ENCODE measurements at regions not wholly inside any gene's neighbourhood (a gene's known extent, or its start where the extent isn't known, plus 50 kb on each side); places are given as distances from the start of the nearest gene placed in this dataset.
"Not testable (repeated sequence)": the region's sequence is repeated elsewhere in the genome, so short reads cannot be mapped to it uniquely, and the experiment has no call there.

- H3K9me3 ChIP-seq; H3K4me3 ChIP-seq; intact Hi-C loops (cut with DNase I; ENCODE audit: low total_unique reads); H3K36me3 ChIP-seq; H3K4me1 ChIP-seq; H3K27ac ChIP-seq; H3K27me3 ChIP-seq; DNase-seq: not testable (repeated sequence)
These were observed 161.5 kb upstream of the PRSS12 start for GRCh38 chr4:118514332-118514731.

DNA sequence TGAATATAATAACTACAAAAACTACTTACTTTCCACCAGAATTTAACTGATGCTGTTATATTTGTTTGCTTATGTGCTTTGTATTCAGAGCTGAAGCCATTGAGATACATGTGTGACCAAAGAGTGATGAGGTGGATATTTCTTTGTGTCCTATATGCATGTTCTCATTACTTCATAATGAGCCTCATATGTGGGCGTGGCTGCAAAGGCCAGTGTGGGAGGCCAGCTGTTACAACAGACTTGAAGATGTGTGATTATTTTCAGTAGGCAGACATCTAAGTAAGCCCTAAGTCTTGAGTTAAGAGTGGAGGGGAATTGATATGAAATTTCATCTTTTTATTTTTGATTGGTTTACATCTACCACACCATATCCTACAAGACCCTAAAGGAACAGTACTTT, 163.3 kb upstream of the PRSS12 start:
- H3K4me1 ChIP-seq; intact Hi-C loops (cut with DNase I; ENCODE audit: low total_unique reads); H3K36me3 ChIP-seq; H3K9me3 ChIP-seq; H3K27ac ChIP-seq; H3K4me3 ChIP-seq; H3K27me3 ChIP-seq; DNase-seq: not testable (repeated sequence)

- H3K27me3 ChIP-seq; H3K4me3 ChIP-seq; H3K9me3 ChIP-seq; DNase-seq; intact Hi-C loops (cut with DNase I; ENCODE audit: low total_unique reads); H3K4me1 ChIP-seq; H3K27ac ChIP-seq; H3K36me3 ChIP-seq: not testable (repeated sequence)
These were observed 155.1 kb upstream of the METTL14 start for GRCh38 chr4:118530107-118530506.

DNA sequence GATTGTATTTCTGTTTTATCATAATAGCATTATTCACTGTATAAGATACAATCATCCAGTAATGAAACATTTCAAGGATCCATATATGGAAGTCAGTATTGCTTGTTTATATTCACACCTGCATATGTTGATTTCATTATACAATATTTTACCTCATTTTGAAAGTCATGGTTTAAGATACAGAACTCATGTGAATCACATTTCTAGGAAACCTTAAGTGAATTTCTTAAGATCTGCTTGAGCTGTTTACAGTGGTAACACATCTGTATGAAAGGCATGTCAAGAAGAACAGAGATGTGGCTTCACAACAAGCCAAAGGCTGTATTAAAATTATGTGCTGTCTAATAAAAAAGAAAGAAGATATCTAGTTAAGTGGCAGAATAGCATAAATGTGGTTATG, 153.2 kb upstream of the METTL14 start:
- H3K9me3 ChIP-seq; intact Hi-C loops (cut with DNase I; ENCODE audit: low total_unique reads); DNase-seq; H3K36me3 ChIP-seq; H3K4me1 ChIP-seq; H3K27me3 ChIP-seq; H3K27ac ChIP-seq; H3K4me3 ChIP-seq: not testable (repeated sequence)

- H3K27ac ChIP-seq; intact Hi-C loops (cut with DNase I; ENCODE audit: low total_unique reads); H3K27me3 ChIP-seq; H3K9me3 ChIP-seq; DNase-seq; H3K36me3 ChIP-seq; H3K4me1 ChIP-seq; H3K4me3 ChIP-seq: not testable (repeated sequence)
These were observed 149.4 kb upstream of the METTL14 start for GRCh38 chr4:118535788-118536187.

DNA sequence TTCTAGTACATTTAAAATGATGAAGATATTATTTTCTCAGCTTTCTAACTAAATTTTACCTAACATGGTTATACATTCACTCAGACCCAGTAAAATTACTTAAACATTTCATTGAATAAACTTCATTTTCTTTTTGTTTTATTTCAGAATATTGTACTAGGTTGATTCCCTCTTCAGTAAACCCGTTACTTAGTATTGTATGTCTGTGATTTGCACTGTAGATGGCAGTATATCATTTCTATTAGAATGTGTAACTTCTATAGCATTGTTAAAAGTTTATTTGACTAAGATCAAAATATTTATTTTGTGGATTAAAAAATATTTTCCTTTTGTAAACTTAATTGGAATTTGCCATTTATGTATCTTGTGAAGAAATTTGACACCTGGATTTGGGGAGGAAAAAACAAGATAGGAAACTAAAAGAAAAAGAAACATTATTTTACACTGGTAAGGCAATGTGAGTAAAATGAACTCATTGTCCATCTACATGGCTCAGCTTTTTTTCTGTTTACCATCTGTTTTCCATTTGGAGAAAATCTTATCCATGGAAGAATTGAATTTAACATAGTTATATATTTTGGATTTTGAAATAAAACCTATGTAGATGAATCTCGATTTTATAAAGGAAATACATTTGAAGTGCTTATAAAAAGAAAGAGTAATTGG, 145.6 kb upstream of the METTL14 start:
- intact Hi-C loops (cut with DNase I; ENCODE audit: low total_unique reads); H3K4me1 ChIP-seq; H3K27me3 ChIP-seq; H3K9me3 ChIP-seq; DNase-seq; H3K4me3 ChIP-seq; H3K36me3 ChIP-seq; H3K27ac ChIP-seq: not testable (repeated sequence)
- TF ChIP-seq CTCF (IDR thresholded peaks at IDR 0.05), result peak; percentile 10 to 14

DNA sequence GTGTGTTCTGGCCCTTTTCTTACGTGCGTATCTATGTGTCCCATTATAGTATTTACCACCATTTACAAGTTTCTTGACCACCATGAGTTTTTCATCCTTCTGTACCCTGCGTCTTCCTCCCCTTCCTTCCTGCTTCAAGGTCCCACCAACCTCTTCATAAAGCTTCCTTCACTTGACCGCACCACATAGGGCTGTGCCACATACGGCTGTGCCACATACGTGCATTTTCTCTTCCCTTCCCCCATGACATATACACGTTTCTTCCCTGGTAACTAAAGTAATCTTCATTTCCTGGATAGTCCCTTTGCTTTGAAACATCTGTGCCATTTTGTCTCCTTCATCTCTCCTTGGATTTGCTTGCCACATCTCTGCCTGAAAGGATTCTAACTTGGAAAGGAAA, 128.6 kb upstream of the METTL14 start:
- H3K27me3 ChIP-seq; intact Hi-C loops (cut with DNase I; ENCODE audit: low total_unique reads); H3K9me3 ChIP-seq; H3K4me1 ChIP-seq; DNase-seq; H3K27ac ChIP-seq; H3K36me3 ChIP-seq; H3K4me3 ChIP-seq: not testable (repeated sequence)

GRCh38 chr4:118557298-118557851, 127.8 kb upstream of the METTL14 start:
- no peak overlapping the region for H3K4me3 ChIP-seq
- DNase-seq, result no peak
- H3K4me1 ChIP-seq, result no peaks in the 10 kb centered on the region
- no peak overlapping the region for H3K27ac ChIP-seq
- no peaks in the 10 kb centered on the region for H3K9me3 ChIP-seq
- no peak for TF ChIP-seq CTCF (IDR thresholded peaks at IDR 0.05)
- intact Hi-C loops (cut with DNase I; ENCODE audit: low total_unique reads), result no loop called here
- H3K36me3 ChIP-seq, result no peaks in the 10 kb centered on the region
- H3K27me3 ChIP-seq, result no peaks in the 10 kb centered on the region

DNA sequence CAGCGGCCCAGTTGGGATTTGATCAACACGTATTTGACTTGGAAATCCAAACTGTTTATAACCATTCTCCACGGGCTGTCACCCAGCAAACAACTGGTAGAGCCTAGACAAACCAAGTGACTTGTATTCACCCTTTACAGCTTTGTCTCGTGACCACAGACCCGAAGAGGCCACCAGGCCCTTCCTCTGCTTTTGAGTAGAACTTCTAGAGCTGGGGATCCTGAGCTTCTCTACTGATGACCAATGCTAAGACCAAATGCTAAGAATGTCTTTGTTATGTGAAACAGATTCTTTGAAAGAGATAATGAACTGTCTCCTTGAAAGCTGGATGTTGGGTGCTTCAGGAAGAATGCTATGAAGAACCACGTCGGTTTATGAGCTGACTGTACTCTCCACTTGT, 127.0 kb upstream of the METTL14 start:
- H3K27ac ChIP-seq; H3K36me3 ChIP-seq; H3K27me3 ChIP-seq; H3K9me3 ChIP-seq; DNase-seq; H3K4me1 ChIP-seq; H3K4me3 ChIP-seq; intact Hi-C loops (cut with DNase I; ENCODE audit: low total_unique reads): not testable (repeated sequence)

- H3K9me3 ChIP-seq; H3K27ac ChIP-seq; H3K27me3 ChIP-seq; intact Hi-C loops (cut with DNase I; ENCODE audit: low total_unique reads); H3K4me3 ChIP-seq; DNase-seq; H3K36me3 ChIP-seq; H3K4me1 ChIP-seq: not testable (repeated sequence)
These were observed 123.6 kb upstream of the METTL14 start for GRCh38 chr4:118561559-118561958.

DNA sequence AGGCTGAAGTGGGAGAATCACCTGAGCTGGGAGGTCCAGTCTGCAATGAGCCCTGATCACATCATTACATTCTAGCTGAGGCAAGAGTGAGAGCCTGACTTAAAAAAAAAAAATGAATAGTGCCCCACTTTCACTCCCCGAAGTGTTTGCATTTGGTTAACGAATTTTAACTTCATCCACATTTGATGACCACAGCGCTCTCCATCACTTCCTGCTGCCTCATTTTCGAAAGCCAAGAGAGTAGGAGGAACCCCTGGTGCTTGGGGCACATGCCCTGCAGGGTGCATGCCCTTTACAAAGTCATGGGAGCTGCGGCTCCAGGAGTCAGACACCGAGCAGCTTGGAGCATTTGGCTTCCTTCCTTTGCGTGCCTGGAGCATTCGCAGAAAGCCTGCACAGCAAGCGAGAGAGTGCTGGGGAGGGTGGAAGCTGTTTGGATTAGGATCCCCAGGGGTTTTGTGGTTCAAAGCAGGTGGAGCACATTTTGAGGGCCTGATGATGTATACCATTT, 119.1 kb upstream of the METTL14 start:
- H3K27me3 ChIP-seq; H3K4me3 ChIP-seq; H3K9me3 ChIP-seq; H3K36me3 ChIP-seq; intact Hi-C loops (cut with DNase I; ENCODE audit: low total_unique reads); DNase-seq; H3K27ac ChIP-seq; H3K4me1 ChIP-seq: not testable (repeated sequence)

GRCh38 chr4:118572991-118573390, 112.2 kb upstream of the METTL14 start:
- H3K27me3 ChIP-seq; H3K27ac ChIP-seq; intact Hi-C loops (cut with DNase I; ENCODE audit: low total_unique reads); H3K36me3 ChIP-seq; H3K4me3 ChIP-seq; H3K9me3 ChIP-seq; DNase-seq; H3K4me1 ChIP-seq: not testable (repeated sequence)
